SU-DHL-6 (cell line): ENCODE measurements at regions not wholly inside any gene's neighbourhood (a gene's known extent, or its start where the extent isn't known, plus 50 kb on each side); places are given as distances from the start of the nearest gene placed in this dataset.

Experiments
- H2AFZ ChIP-seq: fragments of 200-600 bp; sonication (generic); 2 replicates; pipeline ENCODE4 v1.6.1; 2014; ENCODE audit warnings: low read depth, mild to moderate bottlenecking, moderate library complexity, mixed read lengths, antibody characterized with exemption, low read length; ENCODE audit not compliant: severe bottlenecking
- H3F3A ChIP-seq: fragments of 200-600 bp; shearing (Covaris generic); 2 replicates; pipeline ENCODE4 v1.6.0; 2016; ENCODE audit warnings: antibody characterized with exemption, mild to moderate bottlenecking; ENCODE audit not compliant: insufficient read depth
- H3K27ac ChIP-seq: fragments of 200-600 bp; sonication (generic); 2 replicates; pipeline ENCODE4 v1.5.1; 2016; ENCODE audit warnings: low read depth, mild to moderate bottlenecking, low read length, moderate library complexity, mixed read lengths
- H3K27me3 ChIP-seq: fragments of 200-600 bp; sonication (generic), shearing (Covaris generic); 2 replicates; pipeline ENCODE4 v1.6.0; 2014; ENCODE audit warnings: mild to moderate bottlenecking, low read length
- H3K36me3 ChIP-seq: fragments of 200-600 bp; sonication (generic); 2 replicates; pipeline ENCODE4 v1.6.1; 2014; ENCODE audit warnings: mild to moderate bottlenecking, low read length, mixed read lengths
- H3K4me2 ChIP-seq: fragments of 300-600, 200-600 bp; shearing (Covaris generic), sonication (generic); 2 replicates; pipeline ENCODE4 v1.6.0; 2014; ENCODE audit warnings: low read length, low read depth, mild to moderate bottlenecking; ENCODE audit not compliant: poor library complexity, severe bottlenecking
- H3K4me3 ChIP-seq: fragments of 200-600 bp; sonication (generic); 2 replicates; pipeline ENCODE4 v1.5.1; 2014; ENCODE audit warnings: antibody characterized with exemption, low read length, mild to moderate bottlenecking, mixed read lengths; ENCODE audit not compliant: insufficient read depth, poor library complexity, severe bottlenecking
- H3K79me2 ChIP-seq: fragments of 200-600 bp; sonication (generic); 2 replicates; pipeline ENCODE4 v1.6.1; 2014; ENCODE audit warnings: mild to moderate bottlenecking, low read length, moderate library complexity; ENCODE audit not compliant: insufficient read depth
- H3K9ac ChIP-seq: fragments of 200-600 bp; sonication (generic); 2 replicates; pipeline ENCODE4 v1.7.0; 2014; ENCODE audit warnings: mild to moderate bottlenecking, low read length
- H3K9me2 ChIP-seq: fragments of 200-600 bp; sonication (generic); replicated peaks from 2 replicates; pipeline ENCODE4 v1.6.1; 2014; ENCODE audit warnings: low read length; ENCODE audit not compliant: insufficient read depth
- H3K9me3 ChIP-seq: fragments of 200-600 bp; sonication (generic); 2 replicates; pipeline ENCODE4 v1.6.1; 2014; ENCODE audit warnings: low read length, mixed read lengths; ENCODE audit not compliant: insufficient read depth
- H4K20me1 ChIP-seq: fragments of 200-600 bp; sonication (generic); 2 replicates; pipeline ENCODE4 v1.6.1; 2014; ENCODE audit warnings: low read depth, mild to moderate bottlenecking, antibody characterized with exemption, low read length, moderate library complexity, mixed read lengths
- CTCF ChIP-seq: fragments of 200-600 bp; sonication (generic); IDR thresholded peaks from one replicate; pipeline ENCODE4 v1.5.1; 2017; ENCODE audit warnings: antibody characterized with exemption, mild to moderate bottlenecking, low read length, moderate library complexity; ENCODE audit not compliant: insufficient read depth, poor library complexity, severe bottlenecking
- EZH2phosphoT487 ChIP-seq: fragments of 200-600 bp; sonication (generic), shearing (Covaris generic); conservative IDR thresholded peaks from 2 replicates; pipeline ENCODE4 v1.6.1; 2018; ENCODE audit warnings: mild to moderate bottlenecking, antibody characterized with exemption, low read length, moderate library complexity, mixed read lengths

- no peaks in the 10 kb centered on the region for H3F3A ChIP-seq
- H3K9ac ChIP-seq, result no peak overlapping the region
- H3K9me2 ChIP-seq, result no peaks in the 10 kb centered on the region
- no peaks in the 10 kb centered on the region for H4K20me1 ChIP-seq
- no peaks in the 10 kb centered on the region for H3K79me2 ChIP-seq
- H3K4me2 ChIP-seq, result no peak overlapping the region
- no peak overlapping the region for H3K27ac ChIP-seq
- H2AFZ ChIP-seq, result no peak overlapping the region
- no peaks in the 10 kb centered on the region for H3K36me3 ChIP-seq
- H3K4me3 ChIP-seq, result no peak overlapping the region
- H3K27me3 ChIP-seq, result no peaks in the 10 kb centered on the region
- no peak for TF ChIP-seq EZH2phosphoT487
- TF ChIP-seq CTCF, result no peak
- no peaks in the 10 kb centered on the region for H3K9me3 ChIP-seq
Observed at GRCh38 chr10:123331438-123331837, 177.2 kb downstream of the BUB3 start.

GRCh38 chr10:123346581-123346980 lies 192.4 kb downstream of the BUB3 start:
- Histone ChIP-seq H3K9ac (no peak overlapping the region), H3K9me2 (no peaks in the 10 kb centered on the region), H3K79me2 (no peaks in the 10 kb centered on the region), H3K36me3 (no peaks in the 10 kb centered on the region), H2AFZ (no peak overlapping the region), H3K9me3 (no peaks in the 10 kb centered on the region), H3F3A (no peaks in the 10 kb centered on the region), H3K27ac (no peak overlapping the region), H3K4me2 (no peak overlapping the region), H3K4me3 (no peak overlapping the region), H3K27me3 (no peaks in the 10 kb centered on the region), H4K20me1 (no peaks in the 10 kb centered on the region)
- TF ChIP-seq CTCF (no peak), EZH2phosphoT487 (no peak)

- H3K9me2 ChIP-seq, result no peaks in the 10 kb centered on the region
- H3K4me3 ChIP-seq, result no peak overlapping the region
- no peak overlapping the region for H3K9ac ChIP-seq
- no peak overlapping the region for H2AFZ ChIP-seq
- no peaks in the 10 kb centered on the region for H3K9me3 ChIP-seq
- TF ChIP-seq CTCF, result no peak
- no peak for TF ChIP-seq EZH2phosphoT487
- H3K27me3 ChIP-seq, result no peaks in the 10 kb centered on the region
- no peak overlapping the region for H3K4me2 ChIP-seq
- no peaks in the 10 kb centered on the region for H3K36me3 ChIP-seq
- no peaks in the 10 kb centered on the region for H3F3A ChIP-seq
- H3K79me2 ChIP-seq, result no peaks in the 10 kb centered on the region
- no peak overlapping the region for H3K27ac ChIP-seq
- H4K20me1 ChIP-seq, result no peaks in the 10 kb centered on the region
Observed at GRCh38 chr10:123348691-123349572, 194.7 kb downstream of the BUB3 start.
